HG03575 (cell line): ENCODE measurements at regions not wholly inside any gene's neighbourhood (a gene's known extent, or its start where the extent isn't known, plus 50 kb on each side); places are given as distances from the start of the nearest gene placed in this dataset.

ENCODE experiments used
- ATAC-seq: cut with Tn5 transposase; IDR thresholded peaks from one replicate; pipeline ENCODE4 v1.9.1; 2021; ENCODE audit not compliant: unreplicated experiment, insufficient number of reproducible peaks, low FRiP score; ENCODE audit errors: extremely low read depth

GRCh38 chr2:82279367-82279766, 1974.8 kb upstream of the LRRTM1 start:
- ATAC-seq, result no peak

- ATAC-seq, result no peak
These were observed 1973.9 kb upstream of the LRRTM1 start for GRCh38 chr2:82278416-82278815.

GRCh38 chr2:82275599-82275998, 1971.0 kb upstream of the LRRTM1 start:
- no peak for ATAC-seq

DNA sequence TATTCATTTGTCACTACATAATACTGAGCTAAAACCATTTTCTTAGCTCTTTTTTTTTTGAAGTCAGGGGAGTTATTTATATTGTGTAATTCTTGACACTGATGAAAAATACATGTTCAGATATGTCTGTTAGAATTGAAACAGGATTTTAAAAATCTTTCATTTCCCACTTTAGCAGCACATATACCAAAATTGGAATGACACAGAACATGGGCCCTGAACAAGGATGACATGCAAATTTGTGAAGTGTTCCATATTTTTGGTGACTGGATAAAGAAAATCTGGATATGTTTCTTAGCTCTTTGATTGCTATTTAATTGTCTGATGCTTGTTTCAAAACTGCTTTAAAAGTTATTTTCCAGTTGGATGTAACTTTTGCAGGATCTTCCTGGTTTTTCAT, 1963.9 kb upstream of the LRRTM1 start:
- no peak for ATAC-seq

DNA sequence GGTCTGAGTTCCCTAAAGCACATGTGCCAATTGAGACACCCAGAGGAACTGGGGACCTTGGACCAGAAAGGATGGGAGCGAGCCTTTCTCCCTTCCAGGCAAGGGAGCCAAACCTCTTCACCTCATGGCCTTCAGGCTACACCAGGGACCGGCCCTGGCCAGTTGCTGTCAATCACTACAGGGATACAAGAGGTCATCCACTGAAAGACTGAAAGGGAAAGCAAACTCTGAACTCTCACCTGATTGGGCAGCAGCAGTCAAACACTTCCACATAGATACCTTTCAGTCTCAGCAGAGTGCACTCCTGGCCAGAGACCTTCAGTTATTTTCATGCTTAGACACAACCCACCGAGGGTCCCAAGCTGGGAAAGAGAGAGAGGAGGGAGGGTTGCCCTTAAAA, 1956.0 kb upstream of the LRRTM1 start:
- ATAC-seq, result no peak

- no peak for ATAC-seq
These were observed 1955.0 kb upstream of the LRRTM1 start for GRCh38 chr2:82259551-82259950.

DNA sequence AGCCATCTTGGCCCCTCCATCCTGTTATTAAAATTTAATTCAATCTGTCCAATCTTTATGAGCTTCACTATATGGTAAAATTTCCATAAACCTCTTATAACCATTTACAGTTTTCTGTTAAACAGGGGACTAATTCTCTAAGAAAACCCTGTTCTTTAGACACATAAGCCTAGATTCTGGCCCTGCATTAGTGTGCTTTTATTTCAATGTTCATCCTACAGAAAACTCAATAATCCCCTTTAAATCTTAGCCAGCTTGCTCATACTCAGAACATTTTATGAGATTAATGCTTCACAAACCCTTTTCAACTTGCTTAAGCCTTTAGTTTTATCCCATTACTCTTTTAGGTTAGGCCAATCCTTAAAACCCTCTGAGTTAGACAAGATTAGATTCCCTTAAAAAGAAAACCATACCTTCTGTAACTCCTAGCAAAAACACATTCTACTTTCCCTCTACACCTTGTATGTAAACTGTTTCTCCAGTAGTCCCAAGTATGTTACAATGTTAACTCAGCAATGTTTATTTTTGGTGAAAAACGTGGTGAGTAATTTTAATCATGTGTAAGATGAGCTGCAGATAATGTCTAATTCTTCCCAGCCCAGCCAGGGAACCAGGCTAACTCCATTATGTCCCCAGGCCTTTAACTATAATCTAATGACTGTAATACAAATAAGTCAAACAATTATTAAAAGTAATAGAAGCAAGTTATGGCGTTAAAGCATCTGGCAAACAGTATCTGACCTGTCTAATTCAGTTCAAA, 1953.4 kb upstream of the LRRTM1 start:
- no peak for ATAC-seq

DNA sequence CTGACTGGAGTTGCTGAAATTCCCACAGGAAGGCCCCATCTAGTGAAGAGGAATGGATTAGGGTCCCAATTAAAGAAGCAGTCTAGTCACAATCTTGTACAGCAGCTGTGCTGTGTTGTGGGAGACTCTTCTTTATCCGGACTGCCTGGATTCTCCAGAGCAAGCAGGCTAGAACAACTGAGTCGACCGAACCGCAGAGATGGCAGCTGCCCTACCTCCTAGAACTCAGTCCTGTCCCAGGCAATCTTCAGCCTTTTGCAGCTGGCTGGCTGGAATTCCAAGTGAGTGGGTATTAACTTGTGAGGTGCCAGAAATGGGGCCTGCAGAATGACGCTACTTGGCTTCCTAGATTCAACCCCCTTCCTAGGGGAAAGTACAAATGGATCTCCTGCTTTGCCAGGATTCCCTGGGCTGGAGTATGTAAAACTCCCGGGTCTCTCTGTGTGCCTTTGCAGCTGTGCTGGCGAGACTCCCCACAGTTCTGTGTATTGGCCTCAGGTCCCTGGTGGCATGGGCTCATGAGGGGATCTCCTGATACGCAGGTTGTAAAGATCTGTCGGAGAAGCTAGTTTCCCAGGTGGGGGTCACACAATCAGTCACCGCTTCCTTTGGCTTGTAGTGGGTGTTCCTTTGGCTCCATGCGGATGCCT, 1952.6 kb upstream of the LRRTM1 start:
- no peak for ATAC-seq

DNA sequence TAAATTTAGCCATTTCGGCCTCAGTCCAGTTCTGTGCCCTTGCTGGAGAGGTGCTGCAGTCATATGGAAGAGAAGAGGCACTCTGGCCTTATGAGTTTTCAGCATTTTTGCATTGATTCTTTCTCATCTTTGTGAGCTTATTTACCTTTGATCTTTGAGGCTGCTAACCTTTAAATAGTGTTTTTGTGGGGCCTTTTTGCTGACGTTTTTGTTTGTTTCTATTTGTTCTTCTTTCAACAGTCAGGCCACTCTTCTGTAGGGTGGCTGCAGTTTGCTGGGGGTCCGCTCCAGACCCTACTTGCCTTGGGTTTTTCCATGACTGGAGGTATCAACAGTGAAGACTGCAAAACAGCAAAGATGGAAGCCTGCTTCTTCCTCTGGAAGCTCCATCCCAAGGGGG, 1951.7 kb upstream of the LRRTM1 start:
- no peak for ATAC-seq

- ATAC-seq, result no peak
These were observed 1950.2 kb upstream of the LRRTM1 start for GRCh38 chr2:82254728-82255127.

GRCh38 chr2:82246220-82246775, 1941.7 kb upstream of the LRRTM1 start:
- no peak for ATAC-seq

- no peak for ATAC-seq
These were observed 1934.6 kb upstream of the LRRTM1 start for GRCh38 chr2:82239176-82239575.

GRCh38 chr2:82237994-82238662, 1933.6 kb upstream of the LRRTM1 start:
- no peak for ATAC-seq

DNA sequence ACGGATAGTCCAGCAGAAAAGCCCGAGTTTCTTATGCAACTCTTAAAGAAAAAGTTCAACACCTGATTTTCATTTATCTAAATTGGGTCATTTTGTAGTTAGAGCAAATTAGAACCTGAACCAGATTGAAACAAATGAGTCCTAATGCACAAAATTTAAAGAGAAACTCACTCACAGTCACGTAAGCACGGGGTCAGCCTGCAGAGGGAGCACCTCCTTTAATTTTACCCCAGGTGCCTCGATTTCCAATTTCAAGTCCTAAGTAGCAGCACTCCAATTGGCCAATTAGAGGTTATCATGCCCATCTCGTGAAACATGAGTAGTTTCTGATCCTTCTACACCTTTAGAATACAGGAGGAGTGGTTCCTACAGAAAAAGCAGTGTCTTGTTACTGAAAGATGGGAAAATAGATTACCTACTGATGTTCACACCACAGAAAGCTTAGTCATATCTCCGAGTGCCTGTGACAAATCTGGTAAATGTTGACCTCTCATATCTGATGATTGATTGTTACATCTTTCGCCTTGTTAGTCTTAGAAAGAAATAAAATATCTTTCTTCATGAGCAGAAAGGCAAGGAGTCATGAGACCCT, 1929.8 kb upstream of the LRRTM1 start:
- no peak for ATAC-seq

DNA sequence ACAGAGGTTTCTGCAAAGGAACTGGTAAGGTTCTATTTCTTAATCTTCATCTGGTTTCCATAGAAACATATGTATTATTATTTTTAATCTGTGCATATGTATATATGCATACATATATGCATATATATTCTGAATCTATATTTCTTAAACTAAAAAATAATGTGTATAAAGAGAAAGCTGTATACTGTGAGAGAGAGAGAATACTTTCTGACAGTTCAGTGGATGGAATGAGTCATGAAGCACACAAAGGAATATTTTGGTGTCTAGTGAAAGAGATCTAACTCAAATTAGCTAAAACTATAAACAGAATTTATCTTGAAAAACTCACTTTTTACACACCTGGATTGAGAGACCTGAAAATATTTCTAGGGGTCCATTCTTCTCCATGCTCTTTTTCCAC, 1929.3 kb upstream of the LRRTM1 start:
- no peak for ATAC-seq

DNA sequence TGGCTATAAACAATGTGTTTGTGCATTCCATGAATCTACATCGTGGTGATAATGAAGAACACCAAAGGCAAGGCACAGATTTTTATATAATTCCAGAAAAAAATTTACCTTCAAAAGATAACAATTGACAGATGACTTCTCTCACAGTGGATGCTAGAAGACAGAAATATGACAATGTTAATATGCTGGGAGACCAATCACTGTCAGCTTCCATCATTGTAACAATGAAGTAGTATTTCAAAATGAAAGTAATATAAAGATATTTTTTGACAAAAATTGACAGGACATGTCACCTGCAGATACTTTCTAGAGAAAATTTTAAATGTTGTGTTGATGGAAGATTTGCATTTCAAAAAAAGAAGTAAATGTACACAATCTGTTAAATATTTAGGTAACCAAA, 1925.9 kb upstream of the LRRTM1 start:
- no peak for ATAC-seq

GRCh38 chr2:82226441-82226840, 1921.9 kb upstream of the LRRTM1 start:
- ATAC-seq, result no peak

GRCh38 chr2:82224301-82224940, 1919.9 kb upstream of the LRRTM1 start:
- ATAC-seq, result no peak

GRCh38 chr2:82215212-82215611, 1910.7 kb upstream of the LRRTM1 start:
- ATAC-seq, result no peak
